ENCODE measurements at regions not wholly inside any gene's neighbourhood (a gene's known extent, or its start where the extent isn't known, plus 50 kb on each side); places are given as distances from the start of the nearest gene placed in this dataset.
"Not testable (repeated sequence)": the region's sequence is repeated elsewhere in the genome, so short reads cannot be mapped to it uniquely, and the experiment has no call there.

- H3K4me1 ChIP-seq (ENCODE audit: insufficient read depth): no peaks in the 10 kb centered on the region
- no peaks in the 10 kb centered on the region for H3K9me3 ChIP-seq (ENCODE audit: low read depth)
- no peaks in the 10 kb centered on the region for H4K20me1 ChIP-seq (ENCODE audit: insufficient read depth)
- H2AFZ ChIP-seq: no peak overlapping the region
- WGBS, 2 experiments (ENCODE audit: low coverage in 1 of 2, low lambda C conversion rate in 2 of 2, missing lambda C conversion rate in 2 of 2): 17% methylated on average over 16 of the region's 16 CpGs
- no peak overlapping the region for H3K4me3 ChIP-seq
- H3K27ac ChIP-seq: no peak overlapping the region
- H3K36me3 ChIP-seq (ENCODE audit: low read depth): no peaks in the 10 kb centered on the region
- H3K9ac ChIP-seq: no peak overlapping the region
- no peaks in the 10 kb centered on the region for H3K79me2 ChIP-seq (ENCODE audit: insufficient read depth)
- no peak overlapping the region for H3K4me2 ChIP-seq (ENCODE audit: unreplicated experiment)
- H3F3A ChIP-seq (ENCODE audit: insufficient read depth): no peaks in the 10 kb centered on the region
- TF ChIP-seq EZH2 (IDR thresholded peaks at IDR 0.05; ENCODE audit: insufficient read depth, poor library complexity, severe bottlenecking) (no peak), EZH2phosphoT487 (IDR thresholded peaks at IDR 0.05; ENCODE audit: insufficient read depth, low read depth) (no peak)
- DNase-seq: peak; percentile 81
- no peaks in the 10 kb centered on the region for H3K27me3 ChIP-seq (replicated peaks; ENCODE audit: insufficient read depth)
- H3K9me2 ChIP-seq (ENCODE audit: insufficient read depth): no peaks in the 10 kb centered on the region
- in situ Hi-C loops (cut with MboI): loop anchor here (10.0 to 25.0 kb wide), 2 partner anchors 198 to 485 kb away; no protein-coding TSS in a partner anchor
Measured at GRCh38 chr18:34322365-34323289, 97.9 kb upstream of the NOL4 start.

GRCh38 chr18:34329840-34330239 is 105.1 kb upstream of the NOL4 start:
- H4K20me1 ChIP-seq (ENCODE audit: insufficient read depth): no peaks in the 10 kb centered on the region
- H2AFZ ChIP-seq: no peak overlapping the region
- no peaks in the 10 kb centered on the region for H3K9me3 ChIP-seq (ENCODE audit: low read depth)
- no peak for TF ChIP-seq EZH2 (IDR thresholded peaks at IDR 0.05; ENCODE audit: insufficient read depth, poor library complexity, severe bottlenecking)
- TF ChIP-seq EZH2phosphoT487 (IDR thresholded peaks at IDR 0.05; ENCODE audit: insufficient read depth, low read depth): no peak
- no peaks in the 10 kb centered on the region for H3F3A ChIP-seq (ENCODE audit: insufficient read depth)
- no peaks in the 10 kb centered on the region for H3K36me3 ChIP-seq (ENCODE audit: low read depth)
- H3K4me3 ChIP-seq: no peak overlapping the region
- no peaks in the 10 kb centered on the region for H3K9me2 ChIP-seq (ENCODE audit: insufficient read depth)
- no peak overlapping the region for H3K9ac ChIP-seq
- DNase-seq: no peak
- H3K27ac ChIP-seq: no peak overlapping the region
- in situ Hi-C loops (cut with MboI): loop anchor here (10.0 kb wide), 1 partner anchor 205 kb away; no protein-coding TSS in a partner anchor
- no peaks in the 10 kb centered on the region for H3K27me3 ChIP-seq (replicated peaks; ENCODE audit: insufficient read depth)
- 13 to 15% methylated on average over 1 of the region's 1 CpG for WGBS, 2 experiments (ENCODE audit: low coverage in 1 of 2, low lambda C conversion rate in 2 of 2, missing lambda C conversion rate in 2 of 2)
- H3K4me1 ChIP-seq (ENCODE audit: insufficient read depth): no peaks in the 10 kb centered on the region
- H3K79me2 ChIP-seq (ENCODE audit: insufficient read depth): no peaks in the 10 kb centered on the region
- no peak overlapping the region for H3K4me2 ChIP-seq (ENCODE audit: unreplicated experiment)

- WGBS, 2 experiments (ENCODE audit: low coverage in 1 of 2, low lambda C conversion rate in 2 of 2, missing lambda C conversion rate in 2 of 2): 11 to 12% methylated on average over 3 of the region's 3 CpGs
- no peaks in the 10 kb centered on the region for H3F3A ChIP-seq (ENCODE audit: insufficient read depth)
- no peaks in the 10 kb centered on the region for H3K4me1 ChIP-seq (ENCODE audit: insufficient read depth)
- DNase-seq: no peak
- in situ Hi-C loops (cut with MboI): no loop called here
- no peak overlapping the region for H2AFZ ChIP-seq
- H3K9me3 ChIP-seq (ENCODE audit: low read depth): no peaks in the 10 kb centered on the region
- no peaks in the 10 kb centered on the region for H3K27me3 ChIP-seq (replicated peaks; ENCODE audit: insufficient read depth)
- TF ChIP-seq EZH2 (IDR thresholded peaks at IDR 0.05; ENCODE audit: insufficient read depth, poor library complexity, severe bottlenecking): no peak
- no peak for TF ChIP-seq EZH2phosphoT487 (IDR thresholded peaks at IDR 0.05; ENCODE audit: insufficient read depth, low read depth)
- H3K4me2 ChIP-seq (ENCODE audit: unreplicated experiment): no peak overlapping the region
- no peaks in the 10 kb centered on the region for H3K36me3 ChIP-seq (ENCODE audit: low read depth)
- no peaks in the 10 kb centered on the region for H3K79me2 ChIP-seq (ENCODE audit: insufficient read depth)
- H3K9ac ChIP-seq: no peak overlapping the region
- no peak overlapping the region for H3K4me3 ChIP-seq
- H3K9me2 ChIP-seq (ENCODE audit: insufficient read depth): no peaks in the 10 kb centered on the region
- no peaks in the 10 kb centered on the region for H4K20me1 ChIP-seq (ENCODE audit: insufficient read depth)
- no peak overlapping the region for H3K27ac ChIP-seq
Measured at GRCh38 chr18:34330308-34330707, 105.6 kb upstream of the NOL4 start.

GRCh38 chr18:34330907-34331306 is 106.2 kb upstream of the NOL4 start:
- H2AFZ ChIP-seq; H3K4me2 ChIP-seq (ENCODE audit: unreplicated experiment); H3K36me3 ChIP-seq (ENCODE audit: low read depth); H3K27ac ChIP-seq; DNase-seq; H3F3A ChIP-seq (ENCODE audit: insufficient read depth); H3K9me3 ChIP-seq (ENCODE audit: low read depth); H3K79me2 ChIP-seq (ENCODE audit: insufficient read depth); H3K4me1 ChIP-seq (ENCODE audit: insufficient read depth); in situ Hi-C loops (cut with MboI); H3K9ac ChIP-seq; H3K4me3 ChIP-seq; H4K20me1 ChIP-seq (ENCODE audit: insufficient read depth); H3K9me2 ChIP-seq (ENCODE audit: insufficient read depth); H3K27me3 ChIP-seq (replicated peaks; ENCODE audit: insufficient read depth): not testable (repeated sequence)
- whole genome bisulfite sequencing, 2 experiments (ENCODE audit: low coverage in 1 of 2, low lambda C conversion rate in 2 of 2, missing lambda C conversion rate in 2 of 2): 61 to 68% methylated on average over 12 of the region's 12 CpGs

- H3K36me3 ChIP-seq (ENCODE audit: low read depth); H3K9ac ChIP-seq; in situ Hi-C loops (cut with MboI); DNase-seq; H3K4me3 ChIP-seq; H3K9me3 ChIP-seq (ENCODE audit: low read depth); H4K20me1 ChIP-seq (ENCODE audit: insufficient read depth); H3F3A ChIP-seq (ENCODE audit: insufficient read depth); H3K4me2 ChIP-seq (ENCODE audit: unreplicated experiment); H3K27ac ChIP-seq; H3K4me1 ChIP-seq (ENCODE audit: insufficient read depth); H3K27me3 ChIP-seq (replicated peaks; ENCODE audit: insufficient read depth); H3K9me2 ChIP-seq (ENCODE audit: insufficient read depth); H2AFZ ChIP-seq; H3K79me2 ChIP-seq (ENCODE audit: insufficient read depth): not testable (repeated sequence)
- WGBS, 2 experiments (ENCODE audit: low coverage in 1 of 2, low lambda C conversion rate in 2 of 2, missing lambda C conversion rate in 2 of 2): 68 to 76% methylated on average over 15 of the region's 15 CpGs
Measured at GRCh38 chr18:34331343-34331742, 106.6 kb upstream of the NOL4 start.
